GM06990 (cell line): ENCODE measurements at regions not wholly inside any gene's neighbourhood (a gene's known extent, or its start where the extent isn't known, plus 50 kb on each side); places are given as distances from the start of the nearest gene placed in this dataset.

ENCODE experiments used
- DNase-seq: peaks from one replicate; pipeline ENCODE4 v3.0.0-alpha.2; 2011; ENCODE audit not compliant: insufficient read length; ENCODE audit errors: extremely low read depth
- H3K27me3 ChIP-seq: replicated peaks from 2 replicates; pipeline ENCODE4 v1.6.0; 2011; ENCODE audit warnings: low read length; ENCODE audit not compliant: control insufficient read depth, insufficient read depth
- H3K36me3 ChIP-seq: 2 replicates; pipeline ENCODE4 v1.5.1; 2011; ENCODE audit warnings: low read length; ENCODE audit not compliant: control insufficient read depth, insufficient read depth
- H3K4me3 ChIP-seq: replicated peaks from 2 replicates; pipeline ENCODE4 v1.5.1; 2011; ENCODE audit warnings: low read depth, mild to moderate bottlenecking, control low read depth, low read length
- CTCF ChIP-seq: IDR thresholded peaks from 2 replicates; pipeline ENCODE4 v1.5.1; 2011; ENCODE audit warnings: low read length, control low read depth, mild to moderate bottlenecking, inconsistent platforms; ENCODE audit not compliant: insufficient read depth, poor library complexity, severe bottlenecking

DNA sequence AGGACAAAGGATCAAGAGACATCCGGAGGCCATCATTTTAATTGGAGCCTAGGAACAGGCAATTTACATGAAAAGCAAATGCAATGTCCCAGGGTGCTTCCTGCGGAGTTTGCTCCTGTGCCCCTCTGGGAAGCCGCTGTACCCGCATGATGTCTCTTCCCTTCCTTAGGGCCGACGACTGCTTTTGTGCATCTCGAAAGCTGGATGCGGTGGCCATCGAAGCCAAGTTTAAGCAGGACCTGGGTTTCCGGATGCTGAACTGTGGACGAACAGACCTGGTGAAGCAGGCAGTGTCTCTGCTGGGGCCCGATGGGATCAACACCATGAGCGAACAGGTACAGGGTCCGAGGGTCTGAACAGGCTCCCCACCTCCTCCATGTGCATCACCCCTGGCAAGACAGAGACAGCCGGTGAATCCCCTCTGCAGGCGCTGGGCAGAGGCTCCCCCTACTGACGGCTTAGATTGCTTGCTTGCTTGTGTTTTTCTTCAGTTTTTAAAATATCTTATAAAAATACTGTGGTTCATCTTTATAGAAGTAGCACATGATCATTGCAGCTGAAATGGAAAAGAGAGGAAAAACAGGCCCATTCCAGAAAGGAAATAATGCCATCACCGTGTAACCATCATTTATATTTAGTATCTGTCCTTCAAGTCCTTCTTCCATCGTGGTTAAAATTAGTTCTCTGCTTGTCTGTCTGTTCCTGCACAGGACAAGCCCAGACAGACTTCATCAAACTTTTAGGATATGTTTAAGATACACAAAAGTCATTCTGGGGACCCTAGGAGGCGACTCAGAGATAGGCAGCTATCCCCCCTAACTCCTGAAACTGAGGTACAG, 75.4 kb upstream of the PWP1 start:
- TF ChIP-seq CTCF = peak; percentile 82
- no peaks in the 10 kb centered on the region for H3K36me3 ChIP-seq
- no peak for DNase-seq
- H3K27me3 ChIP-seq = no peaks in the 10 kb centered on the region; the same call in 1 of the 2 replicates
- no peak overlapping the region for H3K4me3 ChIP-seq

DNA sequence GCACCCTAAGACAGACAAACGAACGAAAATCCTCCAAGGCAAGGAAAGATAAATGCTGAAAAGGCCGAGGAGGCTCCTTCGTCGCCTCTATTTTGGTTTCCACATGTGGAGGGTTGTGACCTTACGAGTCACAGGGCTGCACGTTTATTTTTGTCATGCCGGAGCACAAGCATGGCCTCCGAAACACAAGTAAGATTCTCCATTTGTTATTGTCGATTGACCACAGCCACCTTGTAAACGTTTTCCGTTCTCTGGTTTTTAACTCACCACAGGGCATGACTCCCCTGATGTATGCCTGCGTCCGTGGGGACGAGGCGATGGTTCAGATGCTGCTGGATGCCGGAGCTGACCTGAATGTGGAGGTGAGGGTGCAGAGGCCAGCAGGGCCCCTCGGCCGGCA, 73.1 kb upstream of the PWP1 start:
- Histone ChIP-seq H3K4me3 (no peak overlapping the region), H3K27me3 (no peaks in the 10 kb centered on the region), H3K36me3 (no peaks in the 10 kb centered on the region)
- no peak for DNase-seq
- TF ChIP-seq CTCF = no peak

DNA sequence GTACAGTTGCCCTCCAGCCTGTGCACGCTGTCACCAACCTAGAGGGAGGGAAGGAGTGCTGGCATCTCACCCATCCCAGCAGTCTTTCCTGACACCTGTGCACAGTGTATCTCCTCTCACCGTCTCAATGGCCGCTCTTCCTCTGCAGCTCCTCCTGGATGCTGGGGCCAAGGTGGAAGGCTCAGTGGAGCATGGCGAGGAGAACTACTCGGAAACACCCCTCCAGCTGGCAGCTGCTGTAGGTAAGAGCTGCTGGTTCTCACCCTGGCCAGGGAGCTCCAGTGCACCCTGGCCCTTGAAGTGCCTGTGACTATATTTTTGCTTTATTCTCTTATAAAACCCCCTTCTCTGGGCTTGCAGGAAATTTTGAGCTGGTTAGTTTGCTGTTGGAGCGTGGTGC, 68.7 kb upstream of the PWP1 start:
- H3K27me3 ChIP-seq = no peaks in the 10 kb centered on the region
- no peak overlapping the region for H3K4me3 ChIP-seq
- no peak for DNase-seq
- TF ChIP-seq CTCF = no peak
- no peaks in the 10 kb centered on the region for H3K36me3 ChIP-seq

GRCh38 chr12:107618106-107618505, 67.5 kb upstream of the PWP1 start:
- no peak for DNase-seq
- Histone ChIP-seq H3K4me3 (no peak overlapping the region), H3K36me3 (no peaks in the 10 kb centered on the region), H3K27me3 (no peaks in the 10 kb centered on the region)
- no peak for TF ChIP-seq CTCF

GRCh38 chr12:107619831-107620230, 65.8 kb upstream of the PWP1 start:
- Histone ChIP-seq H3K36me3 (no peaks in the 10 kb centered on the region), H3K27me3 (no peaks in the 10 kb centered on the region), H3K4me3 (no peak overlapping the region)
- DNase-seq = no peak
- TF ChIP-seq CTCF = no peak
